Fibroblast of pulmonary artery (primary cell): ENCODE measurements at regions not wholly inside any gene's neighbourhood (a gene's known extent, or its start where the extent isn't known, plus 50 kb on each side); places are given as distances from the start of the nearest gene placed in this dataset.

Experiments
- DNase-seq: peaks from one replicate; pipeline ENCODE4 v3.0.0-alpha.2; 2010; ENCODE audit warnings: low read depth
- H3K4me3 ChIP-seq: replicated peaks from 2 replicates; pipeline ENCODE4 v1.5.1; 2011; ENCODE audit warnings: low read depth, mild to moderate bottlenecking, control low read depth, low read length, moderate library complexity
- CTCF ChIP-seq: IDR thresholded peaks from 2 replicates; pipeline ENCODE4 v1.5.1; 2011; ENCODE audit warnings: mild to moderate bottlenecking, control low read depth, low read length, inconsistent platforms; ENCODE audit errors: missing control alignments

GRCh38 chr6:8637896-8638597 is 202.7 kb upstream of the SLC35B3 start:
- H3K4me3 ChIP-seq: no peak overlapping the region
- no peak for TF ChIP-seq CTCF
- DNase-seq: no peak

- no peak overlapping the region for H3K4me3 ChIP-seq
- no peak for TF ChIP-seq CTCF
- no peak for DNase-seq
These were observed 198.4 kb upstream of the SLC35B3 start for GRCh38 chr6:8633762-8634161.

DNA sequence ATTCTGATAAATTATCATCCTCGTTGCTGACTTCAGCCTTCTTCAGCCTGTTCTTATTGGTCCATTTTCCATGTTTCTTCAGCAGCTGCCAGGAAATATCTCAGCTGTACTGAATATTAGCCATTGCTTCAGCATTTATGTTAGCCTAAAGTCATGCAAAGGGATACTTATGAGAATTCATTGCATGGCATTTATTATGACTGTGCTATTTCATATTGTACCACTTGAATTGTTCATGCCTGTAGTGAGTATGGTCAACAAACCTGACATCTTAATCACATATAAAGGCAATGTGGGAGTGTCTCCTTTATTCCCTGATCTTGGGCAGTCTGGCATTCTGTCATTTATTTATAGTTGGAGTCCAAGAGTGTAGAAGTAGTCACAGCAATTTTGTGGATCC is 193.4 kb upstream of the SLC35B3 start:
- no peak for DNase-seq
- TF ChIP-seq CTCF: no peak

DNA sequence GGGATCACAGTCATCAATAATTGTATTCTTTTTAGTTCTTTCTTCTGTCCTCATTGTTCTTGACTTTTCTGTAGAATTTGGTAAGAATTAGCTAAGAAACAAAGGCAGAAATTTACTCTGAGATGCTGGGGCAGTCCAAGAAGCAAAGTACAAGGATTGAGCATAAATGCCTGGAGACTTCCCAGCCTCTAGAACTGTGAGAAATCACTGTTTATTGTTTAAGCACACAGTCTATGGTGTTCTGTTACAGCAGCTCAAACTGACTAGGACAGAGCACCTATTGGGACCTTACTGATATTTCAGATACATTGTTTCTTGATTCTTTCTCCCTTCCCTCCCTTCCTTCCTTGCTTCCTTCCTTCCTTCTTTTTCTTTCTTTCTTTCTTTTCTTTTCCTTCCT is 192.7 kb upstream of the SLC35B3 start:
- DNase-seq: no peak
- no peak overlapping the region for H3K4me3 ChIP-seq
- no peak for TF ChIP-seq CTCF

More for the DNA sequence above, 193.4 kb upstream of the SLC35B3 start:
- no peak overlapping the region for H3K4me3 ChIP-seq

- H3K4me3 ChIP-seq: no peak overlapping the region
- peak; percentile 46 for DNase-seq
- no peak for TF ChIP-seq CTCF
These were observed 191.9 kb upstream of the SLC35B3 start for GRCh38 chr6:8627085-8627861.

GRCh38 chr6:8624665-8625064 is 189.3 kb upstream of the SLC35B3 start:
- no peak for TF ChIP-seq CTCF
- H3K4me3 ChIP-seq: no peak overlapping the region
- no peak for DNase-seq
